NCI-H345 (cell line): ENCODE measurements at regions not wholly inside any gene's neighbourhood (a gene's known extent, or its start where the extent isn't known, plus 50 kb on each side); places are given as distances from the start of the nearest gene placed in this dataset.
A peak's percentile ranks its signal among the peaks of the same experiment; 100 is the strongest.

Experiments used
- DNase-seq: peaks from one replicate; lab custom pipeline; 2025; lab: John Stamatoyannopoulos, UW

- no peak for DNase-seq
Measured at GRCh38 chr2:217160978-217161973, 301.4 kb upstream of the TNP1 start.

GRCh38 chr2:217160103-217160743 lies 300.4 kb upstream of the TNP1 start:
- DNase-seq, result no peak

GRCh38 chr2:217158928-217159327 lies 299.1 kb upstream of the TNP1 start:
- DNase-seq, result no peak

- no peak for DNase-seq
Measured at GRCh38 chr2:217157581-217157980, 297.7 kb upstream of the TNP1 start.

GRCh38 chr2:217156801-217157200 lies 296.9 kb upstream of the TNP1 start:
- no peak for DNase-seq

- DNase-seq, result no peak
Measured at GRCh38 chr2:217154923-217155322, 295.1 kb upstream of the TNP1 start.

GRCh38 chr2:217153510-217153909 lies 293.6 kb upstream of the TNP1 start:
- DNase-seq, result no peak

- DNase-seq, result no peak
Measured at GRCh38 chr2:217152831-217153230, 293.0 kb upstream of the TNP1 start.

- DNase-seq, result no peak
Measured at GRCh38 chr2:217151509-217152206, 291.8 kb upstream of the TNP1 start.

GRCh38 chr2:217150236-217150635 lies 290.4 kb upstream of the TNP1 start:
- DNase-seq, result no peak

- no peak for DNase-seq
Measured at GRCh38 chr2:217149087-217149660, 289.3 kb upstream of the TNP1 start.

- no peak for DNase-seq
Measured at GRCh38 chr2:217147818-217148217, 288.0 kb upstream of the TNP1 start.

GRCh38 chr2:217146956-217147355 lies 287.1 kb upstream of the TNP1 start:
- no peak for DNase-seq

- DNase-seq, result peak; percentile 4
Measured at GRCh38 chr2:217142649-217143266, 282.9 kb upstream of the TNP1 start.

- DNase-seq, result no peak
Measured at GRCh38 chr2:217138284-217138683, 278.4 kb upstream of the TNP1 start.

- DNase-seq, result no peak
Measured at GRCh38 chr2:217127744-217128143, 267.9 kb upstream of the TNP1 start.

GRCh38 chr2:217125014-217125413 lies 265.1 kb upstream of the TNP1 start:
- DNase-seq, result no peak

- no peak for DNase-seq
Measured at GRCh38 chr2:217124050-217124449, 264.2 kb upstream of the TNP1 start.

- DNase-seq, result no peak
Measured at GRCh38 chr2:217121565-217121964, 261.7 kb upstream of the TNP1 start.

GRCh38 chr2:217120429-217120828 lies 260.6 kb upstream of the TNP1 start:
- no peak for DNase-seq

GRCh38 chr2:217118559-217119284 lies 258.9 kb upstream of the TNP1 start:
- no peak for DNase-seq
